ENCODE measurements at regions not wholly inside any gene's neighbourhood (a gene's known extent, or its start where the extent isn't known, plus 50 kb on each side); places are given as distances from the start of the nearest gene placed in this dataset.

GRCh38 chr13:20311022-20311421 lies 78.9 kb upstream of the GJB6 start:
- ChIA-PET CTCF (no interaction called here), POLR2A (no interaction called here)
- no peak overlapping the region for H3K9ac ChIP-seq (ENCODE audit: low read length)
- no peaks in the 10 kb centered on the region for H4K20me1 ChIP-seq (ENCODE audit: control insufficient read depth, insufficient read depth, low read length, poor library complexity, severe bottlenecking)
- WGBS (ENCODE audit: insufficient coverage) = no CpG with 5 or more reads among the region's 2 CpGs
- H3K4me1 Mint-ChIP-seq = no peaks in the 10 kb centered on the region
- peaks cover 11% of the 10 kb centered on the region for H3K9me3 Mint-ChIP-seq (ENCODE audit: insufficient read depth)
- H3K27ac ChIP-seq (ENCODE audit: low read length in 2 of 2) = no peak overlapping the region
- no peak overlapping the region for H3K4me2 ChIP-seq (replicated peaks; ENCODE audit: low read depth, low read length, poor library complexity, severe bottlenecking)
- H3K27me3 Mint-ChIP-seq = peaks cover 9% of the 10 kb centered on the region
- no peak overlapping the region for H2AFZ ChIP-seq (ENCODE audit: insufficient read depth, low read depth, low read length, poor library complexity, severe bottlenecking)
- peaks cover 0 to 3% (median 0%) of the 10 kb centered on the region in 4 experiments for H3K27me3 ChIP-seq (replicated peaks in 1 of 4; ENCODE audit: control extremely low read depth in 1 of 4, control insufficient read depth in 3 of 4, insufficient read depth in 4 of 4, low read length in 3 of 4)
- no peak for DNase-seq
- no peaks in the 10 kb centered on the region for H3K4me1 ChIP-seq (ENCODE audit: control insufficient read depth in 2 of 2, insufficient read depth in 2 of 2, low read length in 2 of 2)
- H3K27ac Mint-ChIP-seq = no peak overlapping the region
- H3K4me3 Mint-ChIP-seq = no peak overlapping the region
- intact Hi-C loops (cut with micrococcal nuclease) = no loop called here
- no peak overlapping the region for H3K4me3 ChIP-seq (ENCODE audit: control extremely low read depth in 1 of 5, extremely low read depth in 1 of 5, insufficient read depth in 1 of 5, low read depth in 2 of 5, low read length in 4 of 5)
- peaks cover 0 to 6% (median 3%) of the 10 kb centered on the region in 3 donors for H3K9me3 ChIP-seq (ENCODE audit: control extremely low read depth in 1 of 3, control insufficient read depth in 2 of 3, insufficient read depth in 1 of 3, low read length in 2 of 3)
- ATAC-seq (ENCODE audit: low read depth) = no peak
- no peaks in the 10 kb centered on the region for H3K36me3 ChIP-seq (replicated peaks in 1 of 2; ENCODE audit: control extremely low read depth in 1 of 2, control insufficient read depth in 1 of 2, extremely low read depth in 1 of 2, insufficient read depth in 2 of 2, low read length in 1 of 2)
- H3K79me2 ChIP-seq (ENCODE audit: control insufficient read depth, insufficient read depth, low read length) = no peaks in the 10 kb centered on the region
- TF ChIP-seq CTCF (IDR thresholded peaks at IDR 0.05) (no peak), EZH2 (IDR thresholded peaks at IDR 0.05; ENCODE audit: borderline replicate concordance, insufficient read depth, low read depth, low read length, poor library complexity, severe bottlenecking) (no peak)

DNA sequence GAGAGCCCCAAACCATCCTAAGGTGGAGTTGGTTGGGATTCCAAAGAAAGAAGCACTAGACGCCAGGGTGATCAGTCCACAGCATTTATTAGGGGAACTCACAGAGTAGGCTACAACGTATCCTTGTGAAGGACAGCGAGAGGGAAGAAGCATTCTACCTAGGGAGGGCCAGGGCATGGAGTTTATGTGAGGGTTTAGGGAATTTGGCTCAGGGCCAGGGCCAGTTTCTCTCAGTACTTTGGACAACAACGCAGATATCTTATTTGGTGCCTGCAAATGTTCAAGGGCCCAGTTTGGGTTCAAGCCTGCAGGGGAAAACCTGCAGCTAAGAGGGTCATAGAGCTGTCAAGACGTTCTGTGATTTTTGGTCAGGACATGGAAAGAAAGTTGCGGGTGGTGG lies 73.9 kb upstream of the GJB6 start:
- WGBS (ENCODE audit: insufficient coverage) = 89% methylated on average over 4 of the region's 6 CpGs
- Histone ChIP-seq H3K9me3 (ENCODE audit: control extremely low read depth in 1 of 3, control insufficient read depth in 2 of 3, insufficient read depth in 1 of 3, low read length in 2 of 3) (peaks cover 0 to 10% (median 3%) of the 10 kb centered on the region in 3 donors), H3K36me3 (replicated peaks in 1 of 2; ENCODE audit: control extremely low read depth in 1 of 2, control insufficient read depth in 1 of 2, extremely low read depth in 1 of 2, insufficient read depth in 2 of 2, low read length in 1 of 2) (no peaks in the 10 kb centered on the region), H3K4me2 (replicated peaks; ENCODE audit: low read depth, low read length, poor library complexity, severe bottlenecking) (no peak overlapping the region), H2AFZ (ENCODE audit: insufficient read depth, low read depth, low read length, poor library complexity, severe bottlenecking) (no peak overlapping the region), H3K79me2 (ENCODE audit: control insufficient read depth, insufficient read depth, low read length) (no peaks in the 10 kb centered on the region), H3K4me1 (ENCODE audit: control insufficient read depth in 2 of 2, insufficient read depth in 2 of 2, low read length in 2 of 2) (peaks cover 0 to 5% of the 10 kb centered on the region in 2 donors), H3K4me3 (ENCODE audit: control extremely low read depth in 1 of 5, extremely low read depth in 1 of 5, insufficient read depth in 1 of 5, low read depth in 2 of 5, low read length in 4 of 5) (no peak overlapping the region), H3K9ac (ENCODE audit: low read length) (no peak overlapping the region), H3K27me3 (replicated peaks in 1 of 4; ENCODE audit: control extremely low read depth in 1 of 4, control insufficient read depth in 3 of 4, insufficient read depth in 4 of 4, low read length in 3 of 4) (peaks cover 0 to 26% (median 9%) of the 10 kb centered on the region in 4 experiments), H3K27ac (ENCODE audit: low read length in 2 of 2) (no peak overlapping the region), H4K20me1 (ENCODE audit: control insufficient read depth, insufficient read depth, low read length, poor library complexity, severe bottlenecking) (no peaks in the 10 kb centered on the region)
- H3K4me3 Mint-ChIP-seq = no peak overlapping the region
- ChIA-PET CTCF (no interaction called here), POLR2A (no interaction called here)
- no peak overlapping the region for H3K27ac Mint-ChIP-seq
- ATAC-seq (ENCODE audit: low read depth) (no peak), DNase-seq (no peak)
- intact Hi-C loops (cut with micrococcal nuclease) = no loop called here
- TF ChIP-seq EZH2 (IDR thresholded peaks at IDR 0.05; ENCODE audit: borderline replicate concordance, insufficient read depth, low read depth, low read length, poor library complexity, severe bottlenecking) (no peak), CTCF (IDR thresholded peaks at IDR 0.05) (no peak)
- H3K27me3 Mint-ChIP-seq = peaks cover 30% of the 10 kb centered on the region
- no peaks in the 10 kb centered on the region for H3K4me1 Mint-ChIP-seq
- H3K9me3 Mint-ChIP-seq (ENCODE audit: insufficient read depth) = peaks cover 11% of the 10 kb centered on the region
